IMR-90 (cell line): ENCODE measurements at regions not wholly inside any gene's neighbourhood (a gene's known extent, or its start where the extent isn't known, plus 50 kb on each side); places are given as distances from the start of the nearest gene placed in this dataset.

ENCODE experiments used
- FOS ChIP-seq: fragments of 150-350 bp; IDR thresholded peaks from 2 replicates; pipeline ENCODE4 v1.6.1; 2016; ENCODE audit warnings: low read depth, low read length
- MAFK ChIP-seq: IDR thresholded peaks from 2 replicates; pipeline ENCODE4 v1.6.1; 2012; ENCODE audit warnings: low read depth, low read length, improper control_type of control experiment
- POLR2A ChIP-seq: IDR thresholded peaks from 2 replicates; pipeline ENCODE4 v1.6.1; 2012; ENCODE audit warnings: mild to moderate bottlenecking, low read depth, low read length
- RAD21 ChIP-seq: IDR thresholded peaks from 2 replicates; pipeline ENCODE4 v1.6.1; 2012; ENCODE audit warnings: low read length, improper control_type of control experiment
- TF ChIP-seq, protein P1 (sequence below): conservative IDR thresholded peaks from 2 replicates; pipeline ENCODE4 v1.5.1; 2012; ENCODE audit warnings: mild to moderate bottlenecking, low read depth, low read length, improper control_type of control experiment

DNA sequence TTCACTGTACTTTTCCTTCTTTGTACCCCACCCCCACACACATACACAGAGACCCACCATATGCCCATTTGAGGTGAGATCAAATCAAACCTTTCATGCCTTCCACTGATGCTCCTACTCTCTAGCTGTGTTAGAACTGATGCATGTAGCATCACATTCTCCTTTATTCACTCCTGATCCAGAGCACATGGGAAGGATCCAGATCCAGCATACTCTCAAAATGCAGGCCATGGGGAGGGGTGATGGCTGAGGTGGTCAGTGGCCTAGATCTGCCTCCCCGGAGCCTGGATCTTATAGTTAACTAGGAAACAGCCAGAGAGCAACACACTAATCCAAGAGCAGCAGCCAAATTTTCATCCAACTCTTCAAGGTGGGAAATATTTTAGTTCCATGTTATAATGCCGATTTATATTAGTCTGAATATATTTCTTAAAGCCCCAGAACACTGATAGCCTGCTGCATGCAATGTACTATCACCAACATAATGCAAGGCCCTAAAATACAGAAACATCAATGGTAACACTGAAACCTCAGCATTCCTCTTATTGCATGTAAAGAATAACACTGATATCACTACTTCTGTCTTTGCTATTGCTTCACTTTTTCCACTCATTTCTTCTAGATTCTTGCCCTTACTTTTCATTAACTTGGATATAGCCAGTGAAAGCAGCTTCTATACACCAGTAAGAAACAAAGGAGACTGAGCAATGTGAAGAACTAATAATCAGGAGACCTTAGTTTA is 126.8 kb upstream of the BEND6 start:
- TF ChIP-seq RAD21 (no peak), MAFK (no peak), FOS (no peak), POLR2A (no peak)
- TF ChIP-seq, protein P1, sequence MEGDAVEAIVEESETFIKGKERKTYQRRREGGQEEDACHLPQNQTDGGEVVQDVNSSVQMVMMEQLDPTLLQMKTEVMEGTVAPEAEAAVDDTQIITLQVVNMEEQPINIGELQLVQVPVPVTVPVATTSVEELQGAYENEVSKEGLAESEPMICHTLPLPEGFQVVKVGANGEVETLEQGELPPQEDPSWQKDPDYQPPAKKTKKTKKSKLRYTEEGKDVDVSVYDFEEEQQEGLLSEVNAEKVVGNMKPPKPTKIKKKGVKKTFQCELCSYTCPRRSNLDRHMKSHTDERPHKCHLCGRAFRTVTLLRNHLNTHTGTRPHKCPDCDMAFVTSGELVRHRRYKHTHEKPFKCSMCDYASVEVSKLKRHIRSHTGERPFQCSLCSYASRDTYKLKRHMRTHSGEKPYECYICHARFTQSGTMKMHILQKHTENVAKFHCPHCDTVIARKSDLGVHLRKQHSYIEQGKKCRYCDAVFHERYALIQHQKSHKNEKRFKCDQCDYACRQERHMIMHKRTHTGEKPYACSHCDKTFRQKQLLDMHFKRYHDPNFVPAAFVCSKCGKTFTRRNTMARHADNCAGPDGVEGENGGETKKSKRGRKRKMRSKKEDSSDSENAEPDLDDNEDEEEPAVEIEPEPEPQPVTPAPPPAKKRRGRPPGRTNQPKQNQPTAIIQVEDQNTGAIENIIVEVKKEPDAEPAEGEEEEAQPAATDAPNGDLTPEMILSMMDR: no peak
